Keratinocyte (primary cell): ENCODE measurements at regions not wholly inside any gene's neighbourhood (a gene's known extent, or its start where the extent isn't known, plus 50 kb on each side); places are given as distances from the start of the nearest gene placed in this dataset.

Experiments used
- EZH2 ChIP-seq: IDR thresholded peaks from one replicate; pipeline ENCODE4 v1.6.1; 2012; ENCODE audit warnings: inconsistent platforms, mild to moderate bottlenecking, low read length, moderate library complexity
- TF ChIP-seq, protein P1 (sequence below), 3 experiments: IDR thresholded peaks in 1 of 3; conservative IDR thresholded peaks in 1 of 3; optimal IDR thresholded peaks in 1 of 3; 2 replicates in 2 of 3; 3 replicates in 1 of 3; pipeline versions ENCODE3 to v1.5.1; 2011; ENCODE audit warnings: low read length in 3 of 3, mild to moderate bottlenecking in 3 of 3, moderate library complexity in 2 of 3, control low read depth in 1 of 3, inconsistent platforms in 1 of 3; ENCODE audit not compliant: insufficient read depth in 2 of 3; ENCODE audit errors: extremely low read depth in 1 of 3

DNA sequence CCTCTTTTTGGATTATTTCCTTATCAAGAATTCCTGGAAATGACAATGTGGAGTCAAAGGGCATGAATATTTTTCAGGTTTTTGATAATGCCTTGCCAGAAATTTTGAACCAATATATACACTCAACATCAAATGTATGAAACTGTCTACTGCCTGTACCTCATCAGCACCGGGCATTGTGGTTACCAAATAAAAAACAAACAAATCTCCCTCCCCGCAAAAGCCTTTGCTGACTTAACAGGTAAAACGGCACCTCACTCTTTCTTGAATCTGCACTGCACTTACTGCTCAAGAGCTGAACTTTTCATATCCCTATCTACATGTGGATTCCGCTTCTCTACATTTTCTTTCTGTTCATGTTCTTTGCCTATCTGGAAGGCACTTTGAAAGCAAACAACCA is 134.5 kb upstream of the PRICKLE2 start:
- TF ChIP-seq, protein P1, sequence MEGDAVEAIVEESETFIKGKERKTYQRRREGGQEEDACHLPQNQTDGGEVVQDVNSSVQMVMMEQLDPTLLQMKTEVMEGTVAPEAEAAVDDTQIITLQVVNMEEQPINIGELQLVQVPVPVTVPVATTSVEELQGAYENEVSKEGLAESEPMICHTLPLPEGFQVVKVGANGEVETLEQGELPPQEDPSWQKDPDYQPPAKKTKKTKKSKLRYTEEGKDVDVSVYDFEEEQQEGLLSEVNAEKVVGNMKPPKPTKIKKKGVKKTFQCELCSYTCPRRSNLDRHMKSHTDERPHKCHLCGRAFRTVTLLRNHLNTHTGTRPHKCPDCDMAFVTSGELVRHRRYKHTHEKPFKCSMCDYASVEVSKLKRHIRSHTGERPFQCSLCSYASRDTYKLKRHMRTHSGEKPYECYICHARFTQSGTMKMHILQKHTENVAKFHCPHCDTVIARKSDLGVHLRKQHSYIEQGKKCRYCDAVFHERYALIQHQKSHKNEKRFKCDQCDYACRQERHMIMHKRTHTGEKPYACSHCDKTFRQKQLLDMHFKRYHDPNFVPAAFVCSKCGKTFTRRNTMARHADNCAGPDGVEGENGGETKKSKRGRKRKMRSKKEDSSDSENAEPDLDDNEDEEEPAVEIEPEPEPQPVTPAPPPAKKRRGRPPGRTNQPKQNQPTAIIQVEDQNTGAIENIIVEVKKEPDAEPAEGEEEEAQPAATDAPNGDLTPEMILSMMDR (optimal IDR thresholded peaks at IDR 0.05 in 1 of 3, IDR thresholded peaks at IDR 0.05 in 1 of 3, conservative IDR thresholded peaks at IDR 0.05 in 1 of 3; ENCODE audit: extremely low read depth in 1 of 3, insufficient read depth in 2 of 3, low read length in 3 of 3) = no peak
- TF ChIP-seq EZH2 = no peak
